Memory B cell (primary cell): ENCODE measurements at regions not wholly inside any gene's neighbourhood (a gene's known extent, or its start where the extent isn't known, plus 50 kb on each side); places are given as distances from the start of the nearest gene placed in this dataset.

Experiments
- ATAC-seq: fragments of 150-1000 bp; cut with Tn5 transposase; 2 replicates; pipeline ENCODE4 v1.10.0; 2021; ENCODE audit warnings: low read depth, mild to moderate bottlenecking, moderate library complexity
- DNase-seq, 2 donors: peaks; one replicate each; pipeline ENCODE4 v3.0.0; 2022; ENCODE audit warnings: low spot score in 2 of 2
- H3K27ac Mint-ChIP-seq: one replicate; pipeline ENCODE4 v1.8.0; 2022; ENCODE audit warnings: mild to moderate bottlenecking, moderate library complexity, mixed read lengths
- H3K27me3 Mint-ChIP-seq: one replicate; pipeline ENCODE4 v1.8.0; 2022; ENCODE audit warnings: mixed read lengths
- H3K36me3 Mint-ChIP-seq: one replicate; pipeline ENCODE4 v1.8.0; 2022; ENCODE audit warnings: mild to moderate bottlenecking, mixed read lengths
- H3K4me1 Mint-ChIP-seq: one replicate; pipeline ENCODE4 v1.8.0; 2022; ENCODE audit warnings: mixed read lengths
- H3K4me3 Mint-ChIP-seq: one replicate; pipeline ENCODE4 v1.8.0; 2022; ENCODE audit warnings: mild to moderate bottlenecking, moderate library complexity, mixed read lengths
- H3K9me3 Mint-ChIP-seq: one replicate; pipeline ENCODE4 v1.8.0; 2022; ENCODE audit warnings: mixed read lengths

- DNase-seq = no peak
Measured at GRCh38 chr18:75896865-75897264, 469.4 kb upstream of the SMIM21 start.

GRCh38 chr18:75895135-75895534 lies 467.6 kb upstream of the SMIM21 start:
- H3K27ac Mint-ChIP-seq = no peak overlapping the region
- no peak overlapping the region for H3K4me3 Mint-ChIP-seq
- H3K4me1 Mint-ChIP-seq = no peaks in the 10 kb centered on the region
- ATAC-seq (no peak), DNase-seq (no peak)
- H3K9me3 Mint-ChIP-seq = no peaks in the 10 kb centered on the region
- no peaks in the 10 kb centered on the region for H3K36me3 Mint-ChIP-seq
- H3K27me3 Mint-ChIP-seq = no peaks in the 10 kb centered on the region

More at GRCh38 chr18:75896865-75897264, 469.4 kb upstream of the SMIM21 start:
- Mint-ChIP-seq H3K9me3 (peaks cover 2% of the 10 kb centered on the region), H3K27ac (no peak overlapping the region), H3K27me3 (no peaks in the 10 kb centered on the region), H3K4me3 (no peak overlapping the region), H3K4me1 (no peaks in the 10 kb centered on the region), H3K36me3 (no peaks in the 10 kb centered on the region)
- no peak for ATAC-seq

- Mint-ChIP-seq H3K27ac (no peak overlapping the region), H3K27me3 (no peaks in the 10 kb centered on the region), H3K4me3 (no peak overlapping the region), H3K9me3 (no peaks in the 10 kb centered on the region), H3K36me3 (no peaks in the 10 kb centered on the region), H3K4me1 (no peaks in the 10 kb centered on the region)
- DNase-seq (no peak), ATAC-seq (no peak)
Measured at GRCh38 chr18:75884728-75885127, 457.2 kb upstream of the SMIM21 start.

- Mint-ChIP-seq H3K27ac (no peak overlapping the region), H3K36me3 (no peaks in the 10 kb centered on the region), H3K9me3 (peaks cover 7% of the 10 kb centered on the region), H3K4me1 (no peaks in the 10 kb centered on the region), H3K27me3 (no peaks in the 10 kb centered on the region), H3K4me3 (no peak overlapping the region)
- ATAC-seq (no peak), DNase-seq (no peak)
Measured at GRCh38 chr18:75880925-75881504, 453.5 kb upstream of the SMIM21 start.

- no peak for DNase-seq
- no peaks in the 10 kb centered on the region for H3K27me3 Mint-ChIP-seq
- H3K36me3 Mint-ChIP-seq = no peaks in the 10 kb centered on the region
- no peak overlapping the region for H3K4me3 Mint-ChIP-seq
- no peak for ATAC-seq
- H3K9me3 Mint-ChIP-seq = peaks cover 7% of the 10 kb centered on the region
- no peaks in the 10 kb centered on the region for H3K4me1 Mint-ChIP-seq
- no peak overlapping the region for H3K27ac Mint-ChIP-seq
Measured at GRCh38 chr18:75880266-75880665, 452.8 kb upstream of the SMIM21 start.

GRCh38 chr18:75879196-75879595 lies 451.7 kb upstream of the SMIM21 start:
- no peaks in the 10 kb centered on the region for H3K4me1 Mint-ChIP-seq
- no peaks in the 10 kb centered on the region for H3K36me3 Mint-ChIP-seq
- no peaks in the 10 kb centered on the region for H3K27me3 Mint-ChIP-seq

GRCh38 chr18:75875559-75875958 lies 448.1 kb upstream of the SMIM21 start:
- ATAC-seq (no peak), DNase-seq (no peak)
- Mint-ChIP-seq H3K4me3 (no peak overlapping the region), H3K27ac (no peak overlapping the region), H3K9me3 (peaks cover 7% of the 10 kb centered on the region), H3K36me3 (no peaks in the 10 kb centered on the region), H3K27me3 (no peaks in the 10 kb centered on the region), H3K4me1 (no peaks in the 10 kb centered on the region)

More at GRCh38 chr18:75879196-75879595, 451.7 kb upstream of the SMIM21 start:
- ATAC-seq = no peak
- H3K27ac Mint-ChIP-seq = no peak overlapping the region
- peaks cover 7% of the 10 kb centered on the region for H3K9me3 Mint-ChIP-seq
- H3K4me3 Mint-ChIP-seq = no peak overlapping the region
- no peak for DNase-seq

- Mint-ChIP-seq H3K27ac (no peak overlapping the region), H3K27me3 (no peaks in the 10 kb centered on the region), H3K9me3 (peaks cover 7% of the 10 kb centered on the region), H3K4me1 (no peaks in the 10 kb centered on the region), H3K36me3 (no peaks in the 10 kb centered on the region), H3K4me3 (no peak overlapping the region)
- ATAC-seq = no peak
- no peak for DNase-seq
Measured at GRCh38 chr18:75874401-75875089, 447.0 kb upstream of the SMIM21 start.

- no peaks in the 10 kb centered on the region for H3K27me3 Mint-ChIP-seq
- H3K4me3 Mint-ChIP-seq = no peak overlapping the region
- H3K36me3 Mint-ChIP-seq = no peaks in the 10 kb centered on the region
- H3K4me1 Mint-ChIP-seq = no peaks in the 10 kb centered on the region
- DNase-seq (no peak), ATAC-seq (no peak)
- H3K9me3 Mint-ChIP-seq = peaks cover under 1% of the 10 kb centered on the region
- H3K27ac Mint-ChIP-seq = no peak overlapping the region
Measured at GRCh38 chr18:75871596-75871995, 444.1 kb upstream of the SMIM21 start.

- no peaks in the 10 kb centered on the region for H3K36me3 Mint-ChIP-seq
- no peak overlapping the region for H3K27ac Mint-ChIP-seq
- H3K27me3 Mint-ChIP-seq = no peaks in the 10 kb centered on the region
- ATAC-seq (no peak), DNase-seq (no peak)
- H3K4me3 Mint-ChIP-seq = no peak overlapping the region
- H3K9me3 Mint-ChIP-seq = no peaks in the 10 kb centered on the region
- H3K4me1 Mint-ChIP-seq = no peaks in the 10 kb centered on the region
Measured at GRCh38 chr18:75869162-75869561, 441.7 kb upstream of the SMIM21 start.

GRCh38 chr18:75868031-75868430 lies 440.5 kb upstream of the SMIM21 start:
- Mint-ChIP-seq H3K4me3 (no peak overlapping the region), H3K9me3 (no peaks in the 10 kb centered on the region), H3K27me3 (no peaks in the 10 kb centered on the region), H3K27ac (no peak overlapping the region), H3K4me1 (no peaks in the 10 kb centered on the region), H3K36me3 (no peaks in the 10 kb centered on the region)
- DNase-seq = no peak
- ATAC-seq = no peak

- DNase-seq (no peak), ATAC-seq (no peak)
- Mint-ChIP-seq H3K9me3 (peaks cover 5% of the 10 kb centered on the region), H3K27ac (no peak overlapping the region), H3K36me3 (peaks cover 2% of the 10 kb centered on the region), H3K27me3 (peaks cover 6% of the 10 kb centered on the region), H3K4me3 (no peak overlapping the region), H3K4me1 (no peaks in the 10 kb centered on the region)
Measured at GRCh38 chr18:75865639-75866038, 438.1 kb upstream of the SMIM21 start.

- ATAC-seq (no peak), DNase-seq (no peak)
- H3K4me3 Mint-ChIP-seq = no peak overlapping the region
- peaks cover 2% of the 10 kb centered on the region for H3K36me3 Mint-ChIP-seq
- H3K27me3 Mint-ChIP-seq = peaks cover 6% of the 10 kb centered on the region
- peaks cover 6% of the 10 kb centered on the region for H3K9me3 Mint-ChIP-seq
- H3K4me1 Mint-ChIP-seq = no peaks in the 10 kb centered on the region
- no peak overlapping the region for H3K27ac Mint-ChIP-seq
Measured at GRCh38 chr18:75864816-75865215, 437.3 kb upstream of the SMIM21 start.

GRCh38 chr18:75863696-75864095 lies 436.2 kb upstream of the SMIM21 start:
- H3K36me3 Mint-ChIP-seq = peaks cover 2% of the 10 kb centered on the region
- H3K4me3 Mint-ChIP-seq = no peak overlapping the region
- DNase-seq (no peak), ATAC-seq (no peak)
- H3K4me1 Mint-ChIP-seq = no peaks in the 10 kb centered on the region
- peaks cover 6% of the 10 kb centered on the region for H3K27me3 Mint-ChIP-seq
- H3K27ac Mint-ChIP-seq = no peak overlapping the region
- peaks cover 6% of the 10 kb centered on the region for H3K9me3 Mint-ChIP-seq

GRCh38 chr18:75862458-75862857 lies 435.0 kb upstream of the SMIM21 start:
- no peak for DNase-seq
- no peak overlapping the region for H3K4me3 Mint-ChIP-seq
- peaks cover 2% of the 10 kb centered on the region for H3K36me3 Mint-ChIP-seq
- no peaks in the 10 kb centered on the region for H3K4me1 Mint-ChIP-seq
- peaks cover 6% of the 10 kb centered on the region for H3K9me3 Mint-ChIP-seq
- ATAC-seq = no peak
- H3K27me3 Mint-ChIP-seq = peaks cover 6% of the 10 kb centered on the region
- no peak overlapping the region for H3K27ac Mint-ChIP-seq
